Glutamatergic neuron (in vitro differentiated cells): ENCODE measurements at regions not wholly inside any gene's neighbourhood (a gene's known extent, or its start where the extent isn't known, plus 50 kb on each side); places are given as distances from the start of the nearest gene placed in this dataset.

ENCODE experiments used
- DNase-seq: peaks from one replicate; pipeline ENCODE4 v3.0.0; 2022
- H3K27ac Mint-ChIP-seq: one replicate; pipeline ENCODE4 v1.8.0; 2020; ENCODE audit warnings: mild to moderate bottlenecking, mixed read lengths, inconsistent platforms; ENCODE audit not compliant: unreplicated experiment
- H3K27me3 Mint-ChIP-seq: one replicate; pipeline ENCODE4 v1.8.0; 2020; ENCODE audit warnings: mild to moderate bottlenecking, moderate library complexity, mixed read lengths, inconsistent platforms; ENCODE audit not compliant: unreplicated experiment
- H3K36me3 Mint-ChIP-seq: one replicate; pipeline ENCODE4 v1.8.0; 2020; ENCODE audit warnings: mild to moderate bottlenecking, mixed read lengths, inconsistent platforms; ENCODE audit not compliant: unreplicated experiment
- H3K4me1 Mint-ChIP-seq: one replicate; pipeline ENCODE4 v1.8.0; 2020; ENCODE audit warnings: mild to moderate bottlenecking, low read depth, mixed read lengths, inconsistent platforms; ENCODE audit not compliant: unreplicated experiment
- H3K4me3 Mint-ChIP-seq: one replicate; pipeline ENCODE4 v1.8.0; 2020; ENCODE audit warnings: mild to moderate bottlenecking, mixed read lengths, inconsistent platforms; ENCODE audit not compliant: unreplicated experiment
- H3K9me3 Mint-ChIP-seq: one replicate; pipeline ENCODE4 v1.8.0; 2020; ENCODE audit warnings: mild to moderate bottlenecking, moderate library complexity, mixed read lengths, inconsistent platforms; ENCODE audit not compliant: unreplicated experiment
- CTCF ChIP-seq: fragments of 200-600 bp; sonication (generic); IDR thresholded peaks from one replicate; pipeline ENCODE4 v1.5.0; 2021; ENCODE audit not compliant: partially characterized antibody, unreplicated experiment

- Mint-ChIP-seq H3K4me3 (no peak overlapping the region), H3K27me3 (no peaks in the 10 kb centered on the region), H3K27ac (no peak overlapping the region), H3K9me3 (peaks cover 1% of the 10 kb centered on the region), H3K36me3 (no peaks in the 10 kb centered on the region), H3K4me1 (peaks cover 12% of the 10 kb centered on the region)
- no peak for DNase-seq
- no peak for TF ChIP-seq CTCF
These were observed 1013.2 kb upstream of the FANCL start for GRCh38 chr2:59254279-59254678.

GRCh38 chr2:59250307-59250677 lies 1009.2 kb upstream of the FANCL start:
- Mint-ChIP-seq H3K27ac (no peak overlapping the region), H3K27me3 (no peaks in the 10 kb centered on the region), H3K36me3 (no peaks in the 10 kb centered on the region), H3K9me3 (peaks cover 1% of the 10 kb centered on the region), H3K4me3 (no peak overlapping the region), H3K4me1 (peaks cover 12% of the 10 kb centered on the region)
- no peak for DNase-seq
- TF ChIP-seq CTCF = no peak

GRCh38 chr2:59249441-59250306 lies 1008.5 kb upstream of the FANCL start:
- TF ChIP-seq CTCF = no peak
- peak; percentile 27 for DNase-seq
- H3K27me3 Mint-ChIP-seq = no peaks in the 10 kb centered on the region
- H3K36me3 Mint-ChIP-seq = no peaks in the 10 kb centered on the region
- H3K27ac Mint-ChIP-seq = peak overlapping the region; percentile 28
- H3K4me1 Mint-ChIP-seq = peaks cover 12% of the 10 kb centered on the region
- H3K4me3 Mint-ChIP-seq = peak overlapping the region; percentile 35
- H3K9me3 Mint-ChIP-seq = peaks cover 1% of the 10 kb centered on the region

GRCh38 chr2:59239146-59239545 lies 998.0 kb upstream of the FANCL start:
- H3K27ac Mint-ChIP-seq = no peak overlapping the region
- H3K4me1 Mint-ChIP-seq = peaks cover 2% of the 10 kb centered on the region
- H3K9me3 Mint-ChIP-seq = no peaks in the 10 kb centered on the region
- H3K4me3 Mint-ChIP-seq = no peak overlapping the region
- no peak for TF ChIP-seq CTCF
- H3K36me3 Mint-ChIP-seq = no peaks in the 10 kb centered on the region
- peaks cover 2% of the 10 kb centered on the region for H3K27me3 Mint-ChIP-seq
- no peak for DNase-seq

- DNase-seq = no peak
- H3K4me1 Mint-ChIP-seq = peaks cover 2% of the 10 kb centered on the region
- H3K4me3 Mint-ChIP-seq = no peak overlapping the region
These were observed 996.2 kb upstream of the FANCL start for GRCh38 chr2:59237311-59237710.

More at GRCh38 chr2:59237311-59237710, 996.2 kb upstream of the FANCL start:
- TF ChIP-seq CTCF = no peak
- Mint-ChIP-seq H3K36me3 (no peaks in the 10 kb centered on the region), H3K9me3 (no peaks in the 10 kb centered on the region), H3K27ac (no peak overlapping the region), H3K27me3 (peaks cover 2% of the 10 kb centered on the region)
